Body of pancreas (tissue), 4 donors: ENCODE measurements at regions not wholly inside any gene's neighbourhood (a gene's known extent, or its start where the extent isn't known, plus 50 kb on each side); places are given as distances from the start of the nearest gene placed in this dataset.

ENCODE experiments used
- ATAC-seq: fragments of 150-250 bp; one replicate; pipeline ENCODE4 v1.9.1; 2016
- DNase-seq, 4 donors: peaks; one replicate each; pipeline ENCODE4 v3.0.0-alpha.2; 2019
- H3K27ac ChIP-seq, 4 donors: fragments of 200-600 bp; sonication (generic); 1 replicate in 3 of 4; 2 replicates in 1 of 4; pipeline versions ENCODE4 v1.5.1 to v1.6.1; 2016 to 2019; ENCODE audit warnings: mild to moderate bottlenecking in 1 of 4, mixed read lengths in 1 of 4, moderate library complexity in 1 of 4
- H3K27me3 ChIP-seq, 2 donors: fragments of 200-600 bp; sonication (generic); one replicate each; pipeline ENCODE4 v1.6.0; 2016; ENCODE audit warnings: mild to moderate bottlenecking in 1 of 2
- H3K36me3 ChIP-seq, 2 donors: fragments of 200-600 bp; sonication (generic); replicated peaks in 1 of 2; 2 replicates each; pipeline ENCODE4 v1.5.1; 2016; ENCODE audit warnings: low read depth in 2 of 2; ENCODE audit not compliant: insufficient read depth in 1 of 2
- H3K4me1 ChIP-seq: fragments of 200-600 bp; sonication (generic); one replicate; pipeline ENCODE4 v1.6.0; 2016
- H3K4me3 ChIP-seq, 2 donors: fragments of 200-600 bp; sonication (generic); 1 replicate in 1 of 2; 2 replicates in 1 of 2; pipeline ENCODE4 v1.5.1; 2016 to 2019
- H3K9me3 ChIP-seq, 3 donors: fragments of 200-600 bp; sonication (generic); 1 replicate in 2 of 3; 2 replicates in 1 of 3; pipeline ENCODE4 v1.5.1; 2016
- POLR2A ChIP-seq, 3 donors: fragments of 450-650 bp; IDR thresholded peaks; one replicate each; pipeline ENCODE4 v1.6.1; 2016; ENCODE audit warnings: antibody characterized with exemption in 3 of 3, mild to moderate bottlenecking in 2 of 3
- WGBS, 2 donors: methylation state at CpG; one replicate each; pipeline ENCODE4 v1.1.5; 2017; 5-methylcytosine and 5-hydroxymethylcytosine counted together
- intact Hi-C: fragments of 100-400 bp; cut with DNase I; formaldehyde crosslinking; loops from one replicate; pipeline ENCODE4 v1.15.1; 2023
- TF ChIP-seq, protein P1 (sequence below), 7 experiments: fragments of 450-650 bp in 4 of 7; fragments of 200-600 bp in 3 of 7; sonication (generic) in 3 of 7; IDR thresholded peaks; one replicate each; pipeline ENCODE4 v1.5.1; 2016 to 2019; ENCODE audit warnings: antibody characterized with exemption in 7 of 7

DNA sequence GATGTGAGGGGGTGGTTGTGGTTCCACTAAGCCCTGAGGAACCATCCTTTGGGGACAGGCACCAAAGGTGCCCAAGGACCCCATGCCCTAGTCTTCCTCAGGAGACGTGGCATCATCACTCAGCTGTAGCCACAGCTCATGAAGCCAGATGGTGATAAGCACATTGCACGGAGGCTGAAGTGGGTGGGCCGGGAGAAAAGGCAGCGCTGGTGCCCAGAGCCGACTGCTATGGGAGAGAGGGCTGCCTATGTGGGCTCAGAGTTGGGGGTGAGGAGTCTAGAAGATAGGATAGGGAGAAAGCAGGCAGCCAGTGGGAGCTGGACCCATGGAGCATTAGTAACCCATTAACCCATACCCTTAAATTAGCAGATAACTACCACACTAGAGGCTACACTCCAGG lies 325.3 kb downstream of the RPS24 start:
- Histone ChIP-seq H3K4me1 (no peaks in the 10 kb centered on the region), H3K27me3 (no peaks in the 10 kb centered on the region), H3K4me3 (no peak overlapping the region), H3K36me3 (no peaks in the 10 kb centered on the region), H3K9me3 (no peaks in the 10 kb centered on the region), H3K27ac (no peak overlapping the region)
- DNase-seq = no peak
- ATAC-seq = no peak
- TF ChIP-seq, protein P1, sequence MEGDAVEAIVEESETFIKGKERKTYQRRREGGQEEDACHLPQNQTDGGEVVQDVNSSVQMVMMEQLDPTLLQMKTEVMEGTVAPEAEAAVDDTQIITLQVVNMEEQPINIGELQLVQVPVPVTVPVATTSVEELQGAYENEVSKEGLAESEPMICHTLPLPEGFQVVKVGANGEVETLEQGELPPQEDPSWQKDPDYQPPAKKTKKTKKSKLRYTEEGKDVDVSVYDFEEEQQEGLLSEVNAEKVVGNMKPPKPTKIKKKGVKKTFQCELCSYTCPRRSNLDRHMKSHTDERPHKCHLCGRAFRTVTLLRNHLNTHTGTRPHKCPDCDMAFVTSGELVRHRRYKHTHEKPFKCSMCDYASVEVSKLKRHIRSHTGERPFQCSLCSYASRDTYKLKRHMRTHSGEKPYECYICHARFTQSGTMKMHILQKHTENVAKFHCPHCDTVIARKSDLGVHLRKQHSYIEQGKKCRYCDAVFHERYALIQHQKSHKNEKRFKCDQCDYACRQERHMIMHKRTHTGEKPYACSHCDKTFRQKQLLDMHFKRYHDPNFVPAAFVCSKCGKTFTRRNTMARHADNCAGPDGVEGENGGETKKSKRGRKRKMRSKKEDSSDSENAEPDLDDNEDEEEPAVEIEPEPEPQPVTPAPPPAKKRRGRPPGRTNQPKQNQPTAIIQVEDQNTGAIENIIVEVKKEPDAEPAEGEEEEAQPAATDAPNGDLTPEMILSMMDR (IDR thresholded peaks at IDR 0.05) = no peak
- TF ChIP-seq POLR2A (IDR thresholded peaks at IDR 0.05) = no peak
- intact Hi-C loops = no loop called here
- WGBS, 2 donors = 85 to 92% methylated on average over 5 of the region's 5 CpGs

DNA sequence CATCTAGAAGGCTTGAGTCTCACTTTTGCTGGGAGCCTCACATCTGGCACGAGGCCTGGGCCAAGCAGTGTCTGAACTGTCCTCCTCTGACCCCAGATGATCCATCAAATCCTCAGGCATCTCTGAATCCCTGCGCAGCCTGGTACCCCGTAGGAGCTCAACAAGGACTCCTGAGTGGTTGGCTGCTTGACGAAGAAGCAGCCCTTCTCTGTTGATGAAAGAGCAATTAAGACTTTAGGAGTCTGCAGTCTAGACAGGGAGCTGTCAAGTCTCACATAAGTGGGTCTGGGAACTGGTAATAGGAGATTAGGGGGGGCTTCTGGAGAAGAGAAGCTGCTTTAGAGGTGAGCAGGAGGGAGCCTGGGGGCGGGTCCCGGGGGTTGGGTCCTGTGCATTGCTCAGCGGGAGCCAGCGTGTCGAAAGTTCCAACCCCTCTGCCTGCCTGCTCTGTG lies 326.0 kb downstream of the RPS24 start:
- DNase-seq (no peak), ATAC-seq (no peak)
- 58 to 74% methylated on average over 7 to 9 of the region's 9 CpGs for WGBS, 2 donors
- H3K4me1 ChIP-seq = no peaks in the 10 kb centered on the region
- no peak for TF ChIP-seq POLR2A (IDR thresholded peaks at IDR 0.05)
- TF ChIP-seq, protein P1 (IDR thresholded peaks at IDR 0.05) = no peak
- no peaks in the 10 kb centered on the region for H3K9me3 ChIP-seq
- intact Hi-C loops = no loop called here
- no peak overlapping the region for H3K4me3 ChIP-seq
- no peaks in the 10 kb centered on the region for H3K36me3 ChIP-seq
- H3K27ac ChIP-seq = no peak overlapping the region
- H3K27me3 ChIP-seq = no peaks in the 10 kb centered on the region

DNA sequence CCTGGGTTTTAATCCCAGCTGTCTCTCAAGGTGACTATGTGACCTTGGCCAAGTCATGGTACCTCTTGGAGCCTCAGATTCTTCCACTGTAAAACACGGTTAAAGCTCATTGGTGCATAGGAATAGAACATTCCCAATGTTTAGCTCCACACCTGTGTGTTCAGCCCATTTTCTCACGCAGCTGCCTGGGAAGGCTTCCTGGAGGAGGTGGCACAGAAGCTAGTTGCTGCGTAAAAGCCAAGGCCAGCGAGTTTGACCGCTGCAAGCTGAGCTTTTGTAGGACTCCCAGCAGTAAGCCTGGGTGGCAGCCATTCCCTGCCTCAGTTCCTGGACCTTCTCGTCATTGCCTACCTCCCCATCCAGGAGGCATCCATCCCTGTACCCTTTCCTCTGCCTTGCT lies 326.6 kb downstream of the RPS24 start:
- Histone ChIP-seq H3K36me3 (no peaks in the 10 kb centered on the region), H3K9me3 (no peaks in the 10 kb centered on the region), H3K27ac (no peak overlapping the region), H3K4me1 (no peaks in the 10 kb centered on the region), H3K4me3 (no peak overlapping the region), H3K27me3 (no peaks in the 10 kb centered on the region)
- no peak for DNase-seq
- no peak for ATAC-seq
- intact Hi-C loops = no loop called here
- WGBS, 2 donors = 84 to 85% methylated on average over 6 of the region's 6 CpGs
- TF ChIP-seq POLR2A (IDR thresholded peaks at IDR 0.05) = no peak
- TF ChIP-seq, protein P1 (IDR thresholded peaks at IDR 0.05) = no peak

DNA sequence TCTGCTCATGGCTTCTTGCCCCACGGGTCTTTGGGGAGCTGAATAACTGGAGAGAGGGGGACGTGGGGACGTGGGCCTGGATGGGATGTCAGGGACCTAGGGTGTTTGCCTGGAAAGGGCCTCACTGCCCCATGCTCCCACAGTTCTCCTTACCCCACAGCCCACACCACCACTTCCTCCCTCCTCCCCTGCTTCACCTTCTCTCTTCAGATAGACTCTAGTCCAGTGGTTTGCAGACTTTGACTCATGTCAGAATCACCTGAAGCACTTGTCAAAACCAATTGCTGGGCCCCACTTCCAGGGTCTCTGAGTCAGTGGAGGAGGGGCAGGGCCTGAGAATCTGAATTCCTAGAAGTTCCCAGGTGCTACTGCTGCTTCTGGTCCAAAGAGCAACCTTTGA lies 327.4 kb downstream of the RPS24 start:
- Histone ChIP-seq H3K27me3 (no peaks in the 10 kb centered on the region), H3K36me3 (no peaks in the 10 kb centered on the region), H3K9me3 (no peaks in the 10 kb centered on the region), H3K4me3 (no peak overlapping the region), H3K27ac (no peak overlapping the region), H3K4me1 (no peaks in the 10 kb centered on the region)
- ATAC-seq (no peak), DNase-seq (no peak)
- intact Hi-C loops = no loop called here
- 75 to 88% methylated on average over 3 of the region's 3 CpGs for WGBS, 2 donors
- TF ChIP-seq, protein P1 (IDR thresholded peaks at IDR 0.05) = no peak
- no peak for TF ChIP-seq POLR2A (IDR thresholded peaks at IDR 0.05)

DNA sequence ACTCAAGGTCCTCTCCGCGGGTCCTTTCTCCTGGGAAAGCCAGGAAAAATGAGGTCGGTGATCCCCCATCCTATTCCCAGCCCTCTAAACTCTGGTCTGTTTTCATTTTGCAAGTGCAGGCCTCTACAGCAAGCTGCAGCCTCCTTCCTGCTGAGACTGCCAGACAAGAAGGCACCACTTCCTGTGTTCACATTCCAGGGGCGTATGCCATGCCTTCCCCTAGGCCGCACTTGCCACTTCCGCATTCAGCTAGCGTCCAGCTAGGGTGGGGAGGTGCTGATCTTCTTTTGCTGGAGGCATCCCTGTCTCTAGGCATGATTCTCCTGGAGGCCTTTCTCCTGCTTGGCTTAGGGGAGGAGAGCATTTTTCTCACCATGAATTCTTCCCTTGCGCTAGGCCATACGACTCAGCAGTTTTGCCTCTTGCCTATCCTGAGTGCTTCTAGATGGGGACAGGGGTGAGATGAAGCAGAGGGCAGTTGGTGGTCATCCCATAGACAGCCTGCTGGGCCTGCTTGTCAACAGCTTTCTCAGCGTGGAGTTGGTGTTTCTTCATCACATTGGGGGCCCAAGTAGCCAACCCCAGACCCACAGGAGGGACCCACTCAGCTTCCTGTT lies 328.9 kb downstream of the RPS24 start:
- Histone ChIP-seq H3K4me3 (no peak overlapping the region), H3K27ac (no peak overlapping the region), H3K9me3 (no peaks in the 10 kb centered on the region), H3K4me1 (no peaks in the 10 kb centered on the region), H3K27me3 (no peaks in the 10 kb centered on the region), H3K36me3 (no peaks in the 10 kb centered on the region)
- ATAC-seq (no peak), DNase-seq (peak in 1 of 4 donors; percentile 19)
- 75 to 88% methylated on average over 10 of the region's 10 CpGs for WGBS, 2 donors
- TF ChIP-seq, protein P1 (IDR thresholded peaks at IDR 0.05) = no peak
- no peak for TF ChIP-seq POLR2A (IDR thresholded peaks at IDR 0.05)
- intact Hi-C loops = no loop called here
